ENCODE measurements at regions not wholly inside any gene's neighbourhood (a gene's known extent, or its start where the extent isn't known, plus 50 kb on each side); places are given as distances from the start of the nearest gene placed in this dataset.

- BruUV-seq (replicated peaks): no TSS peak
- CTCF ChIA-PET: no interaction called here
- H3F3A ChIP-seq (ENCODE audit: insufficient read depth, low read depth): no peaks in the 10 kb centered on the region
Measured at GRCh38 chr9:74236857-74237256, 260.3 kb upstream of the RORB start.

GRCh38 chr9:74245866-74246497 is 251.2 kb upstream of the RORB start:
- Histone ChIP-seq H3K27ac (no peak overlapping the region), H4K20me1 (ENCODE audit: insufficient read depth) (no peaks in the 10 kb centered on the region), H3K4me1 (replicated peaks; ENCODE audit: insufficient read depth) (no peaks in the 10 kb centered on the region), H3K9me2 (ENCODE audit: insufficient read depth) (no peaks in the 10 kb centered on the region), H3K9me3 (ENCODE audit: insufficient read depth, low read depth) (no peaks in the 10 kb centered on the region), H3K4me2 (no peak overlapping the region), H3F3A (ENCODE audit: insufficient read depth, low read depth) (no peaks in the 10 kb centered on the region), H3K36me3 (ENCODE audit: low read depth) (no peaks in the 10 kb centered on the region), H3K4me3 (no peak overlapping the region), H3K27me3 (ENCODE audit: insufficient read depth, low read depth) (no peaks in the 10 kb centered on the region), H2AFZ (no peak overlapping the region), H3K79me2 (ENCODE audit: low read depth) (no peaks in the 10 kb centered on the region)
- no peak for DNase-seq
- BruUV-seq (replicated peaks): no TSS peak
- TF ChIP-seq CTCF (conservative IDR thresholded peaks at IDR 0.05) (no peak), EZH2 (IDR thresholded peaks at IDR 0.05; ENCODE audit: low read depth) (no peak)
- ChIA-PET CTCF (no interaction called here), POLR2A (ENCODE audit: unreplicated experiment) (no interaction called here)
- intact Hi-C loops (cut with micrococcal nuclease; ENCODE audit: unreplicated experiment): no loop called here

More at GRCh38 chr9:74236857-74237256, 260.3 kb upstream of the RORB start:
- H3K4me2 ChIP-seq: no peak overlapping the region
- DNase-seq: no peak
- no peak overlapping the region for H3K4me3 ChIP-seq
- H4K20me1 ChIP-seq (ENCODE audit: insufficient read depth): no peaks in the 10 kb centered on the region
- TF ChIP-seq CTCF (conservative IDR thresholded peaks at IDR 0.05) (no peak), EZH2 (IDR thresholded peaks at IDR 0.05; ENCODE audit: low read depth) (no peak)
- H3K9me2 ChIP-seq (ENCODE audit: insufficient read depth): peaks cover 5% of the 10 kb centered on the region; the same call in 1 of the 2 replicates
- no peaks in the 10 kb centered on the region for H3K79me2 ChIP-seq (ENCODE audit: low read depth)
- H2AFZ ChIP-seq: no peak overlapping the region
- H3K36me3 ChIP-seq (ENCODE audit: low read depth): no peaks in the 10 kb centered on the region
- POLR2A ChIA-PET (ENCODE audit: unreplicated experiment): no interaction called here
- no peaks in the 10 kb centered on the region for H3K4me1 ChIP-seq (replicated peaks; ENCODE audit: insufficient read depth)
- no peak overlapping the region for H3K27ac ChIP-seq
- intact Hi-C loops (cut with micrococcal nuclease; ENCODE audit: unreplicated experiment): no loop called here
- H3K9me3 ChIP-seq (ENCODE audit: insufficient read depth, low read depth): no peaks in the 10 kb centered on the region
- no peaks in the 10 kb centered on the region for H3K27me3 ChIP-seq (ENCODE audit: insufficient read depth, low read depth)

GRCh38 chr9:74255489-74255984 is 241.6 kb upstream of the RORB start:
- BruUV-seq (replicated peaks): no TSS peak
- H3K4me1 ChIP-seq (replicated peaks; ENCODE audit: insufficient read depth): no peaks in the 10 kb centered on the region
- no peaks in the 10 kb centered on the region for H3K79me2 ChIP-seq (ENCODE audit: low read depth)
- no peaks in the 10 kb centered on the region; the same call in 1 of the 2 replicates for H3K9me2 ChIP-seq (ENCODE audit: insufficient read depth)
- CTCF ChIA-PET: no interaction called here
- H2AFZ ChIP-seq: no peak overlapping the region
- no peak for TF ChIP-seq CTCF (conservative IDR thresholded peaks at IDR 0.05)
- TF ChIP-seq EZH2 (IDR thresholded peaks at IDR 0.05; ENCODE audit: low read depth): no peak
- H3K4me2 ChIP-seq: no peak overlapping the region
- H4K20me1 ChIP-seq (ENCODE audit: insufficient read depth): no peaks in the 10 kb centered on the region
- H3K27me3 ChIP-seq (ENCODE audit: insufficient read depth, low read depth): no peaks in the 10 kb centered on the region
- no peak overlapping the region for H3K27ac ChIP-seq
- H3K36me3 ChIP-seq (ENCODE audit: low read depth): no peaks in the 10 kb centered on the region
- no peak for DNase-seq
- POLR2A ChIA-PET (ENCODE audit: unreplicated experiment): no interaction called here
- H3F3A ChIP-seq (ENCODE audit: insufficient read depth, low read depth): no peaks in the 10 kb centered on the region
- no peaks in the 10 kb centered on the region for H3K9me3 ChIP-seq (ENCODE audit: insufficient read depth, low read depth)
- no peak overlapping the region for H3K4me3 ChIP-seq
- intact Hi-C loops (cut with micrococcal nuclease; ENCODE audit: unreplicated experiment): no loop called here

Data from PC-9 (cell line).